GM21528 (cell line): ENCODE measurements at regions not wholly inside any gene's neighbourhood (a gene's known extent, or its start where the extent isn't known, plus 50 kb on each side); places are given as distances from the start of the nearest gene placed in this dataset.

Experiments used
- ATAC-seq: cut with Tn5 transposase; IDR thresholded peaks from one replicate; pipeline ENCODE4 v1.9.1; 2021; ENCODE audit warnings: mild to moderate bottlenecking, moderate library complexity; ENCODE audit not compliant: unreplicated experiment, low FRiP score

DNA sequence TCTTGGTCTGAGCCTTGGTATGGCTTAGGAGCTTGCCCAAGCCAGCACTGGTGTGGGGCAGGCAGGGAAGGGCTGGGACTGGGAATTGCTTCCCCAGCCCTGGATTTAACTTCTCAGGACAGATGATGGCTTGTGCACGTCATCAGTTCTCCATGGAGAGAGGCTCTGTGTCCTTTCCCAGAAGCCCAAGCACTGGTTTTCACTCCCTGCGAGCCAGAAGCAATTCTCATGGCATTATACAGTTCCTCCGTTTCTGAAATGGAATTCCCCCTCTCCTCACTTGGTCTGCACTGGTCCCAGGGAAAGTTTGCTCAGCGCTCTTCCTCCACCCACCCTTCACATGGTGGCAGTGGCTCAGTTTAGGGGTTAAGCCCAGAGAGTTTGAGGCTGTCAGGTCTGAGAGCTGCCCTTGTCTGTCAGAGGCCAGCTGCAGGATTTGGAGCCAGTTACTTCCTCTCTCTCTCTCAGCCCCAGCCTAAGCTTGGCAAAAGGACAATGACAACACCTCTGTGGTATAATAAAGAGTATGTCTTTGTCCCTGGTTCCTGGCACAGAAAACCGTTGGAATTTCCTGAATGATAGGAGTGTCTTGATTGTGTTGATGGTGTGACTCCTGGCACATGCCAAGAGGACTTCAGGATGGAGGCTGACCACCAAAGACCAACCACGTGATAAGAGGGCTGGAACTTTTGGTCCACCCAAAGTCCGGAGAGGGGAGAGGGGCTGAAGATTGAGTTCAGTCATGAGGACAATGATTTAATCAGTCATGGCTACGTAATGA, 219.6 kb upstream of the TNRC6C start:
- no peak for ATAC-seq

DNA sequence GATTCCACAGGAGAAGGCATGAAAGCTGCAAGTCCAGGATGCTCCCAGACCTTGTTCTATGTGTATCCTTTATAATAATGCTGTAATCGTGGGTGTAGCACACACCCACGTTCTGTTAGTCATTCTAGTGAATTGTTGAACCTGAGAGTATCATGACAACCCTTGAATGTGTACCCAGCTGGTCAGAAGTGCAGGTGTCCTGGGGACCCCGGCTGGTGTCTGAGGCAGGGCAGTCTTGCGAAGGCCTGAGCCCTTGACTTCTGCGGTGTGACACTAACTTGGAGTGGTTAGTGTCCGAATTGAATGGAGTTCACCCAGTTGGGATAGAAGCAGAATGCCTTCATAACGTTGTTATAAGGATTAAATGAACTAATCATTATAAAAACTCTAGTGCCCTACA, 218.0 kb upstream of the TNRC6C start:
- ATAC-seq, result no peak

DNA sequence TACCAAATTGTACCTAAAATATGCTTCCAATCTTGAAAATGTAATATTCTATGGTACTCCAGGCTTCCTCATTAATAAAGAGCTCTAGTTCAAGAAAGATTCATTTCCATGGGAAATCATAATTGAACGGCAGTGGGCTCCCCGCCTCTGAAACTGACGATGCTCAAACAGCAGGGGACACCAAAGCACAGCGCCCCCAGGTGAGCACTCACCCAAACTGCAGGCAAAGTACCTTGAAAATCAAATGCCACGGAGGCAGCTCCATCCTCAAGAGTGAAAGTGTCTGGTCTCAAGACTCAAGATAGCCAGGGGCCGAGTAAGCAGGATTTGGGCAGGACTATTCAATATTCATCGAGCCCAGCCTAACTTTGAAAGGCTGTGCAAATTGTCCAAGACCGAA, 217.4 kb upstream of the TNRC6C start:
- no peak for ATAC-seq

DNA sequence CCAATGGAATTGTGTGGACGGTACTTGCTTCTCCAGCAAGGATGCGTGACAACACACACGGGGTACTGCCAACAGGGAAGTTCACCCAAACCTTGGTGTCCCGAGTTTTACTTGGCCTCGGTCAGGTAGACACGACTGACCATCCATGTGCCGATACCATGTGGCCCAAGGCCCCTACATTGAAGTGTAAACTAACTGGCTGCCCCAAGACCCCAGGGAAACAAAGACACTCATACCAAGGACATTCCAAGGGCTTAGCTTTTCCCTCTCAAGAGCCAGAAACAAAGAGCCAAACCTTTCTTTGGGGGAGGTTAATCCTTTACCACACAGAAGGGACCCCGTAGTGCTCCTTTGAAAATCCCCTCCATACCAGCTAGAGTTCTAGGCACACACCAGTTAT, 215.9 kb upstream of the TNRC6C start:
- no peak for ATAC-seq

DNA sequence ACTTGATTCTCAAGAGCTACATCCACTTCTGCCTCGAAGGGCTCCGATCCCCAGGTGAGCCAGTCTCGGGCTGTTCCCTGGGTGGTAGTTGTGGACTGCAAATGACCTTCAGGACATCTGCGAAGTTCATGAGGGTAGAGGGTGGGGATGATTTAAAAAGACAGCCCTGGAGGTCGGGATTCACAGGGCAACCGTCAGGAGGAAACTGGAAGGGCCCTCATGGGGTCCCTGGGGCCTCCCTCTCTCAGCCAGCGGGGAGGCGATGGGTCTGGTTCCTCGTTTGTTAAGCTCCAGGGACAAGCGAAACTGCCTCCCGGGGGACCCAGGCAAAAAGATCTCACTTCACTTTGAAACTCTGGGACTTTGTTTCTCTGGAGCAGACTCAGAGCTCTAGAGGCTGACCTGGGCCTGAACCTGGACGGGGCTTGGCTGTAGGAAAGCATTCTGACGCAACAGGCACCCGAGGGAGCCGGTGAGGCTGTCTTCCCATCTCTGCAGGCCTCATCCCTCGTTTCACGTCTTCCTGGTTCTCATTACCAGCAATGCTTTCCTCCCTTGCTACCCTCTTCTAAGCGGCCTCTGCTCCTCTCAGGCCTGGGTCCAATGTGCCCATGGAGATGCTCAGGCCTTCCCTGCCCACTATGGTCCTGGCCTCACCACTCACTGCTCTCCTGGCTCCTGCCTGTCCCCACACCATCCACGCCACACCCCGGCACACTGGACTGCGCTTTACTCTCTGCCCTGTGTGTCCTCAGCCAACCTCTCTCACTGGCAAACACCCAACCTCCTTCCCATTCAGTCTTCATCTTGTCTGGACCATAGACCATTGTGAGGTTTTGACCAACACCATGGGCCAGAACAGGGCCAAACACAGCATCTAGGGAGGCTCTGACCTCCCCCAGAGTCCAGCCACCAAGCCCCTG, 214.2 kb upstream of the TNRC6C start:
- ATAC-seq, result no peak

DNA sequence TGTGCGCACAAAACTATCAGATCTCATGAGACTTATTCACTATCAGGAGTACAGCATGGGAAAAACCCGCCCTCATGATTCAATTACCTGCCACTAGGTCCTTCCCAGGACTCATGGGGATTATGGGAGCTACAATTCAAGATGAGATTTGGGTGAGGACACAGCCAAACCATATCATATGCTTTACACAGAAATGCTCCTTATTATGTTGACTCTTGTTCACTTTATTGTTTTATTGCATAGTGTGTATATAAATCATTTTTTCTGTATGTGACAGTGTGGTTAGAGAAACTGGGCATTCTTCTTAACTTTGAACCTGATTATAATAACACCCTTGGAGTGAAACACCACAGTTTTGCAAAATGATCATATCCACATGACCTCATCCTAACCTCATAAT, 212.8 kb upstream of the TNRC6C start:
- no peak for ATAC-seq

DNA sequence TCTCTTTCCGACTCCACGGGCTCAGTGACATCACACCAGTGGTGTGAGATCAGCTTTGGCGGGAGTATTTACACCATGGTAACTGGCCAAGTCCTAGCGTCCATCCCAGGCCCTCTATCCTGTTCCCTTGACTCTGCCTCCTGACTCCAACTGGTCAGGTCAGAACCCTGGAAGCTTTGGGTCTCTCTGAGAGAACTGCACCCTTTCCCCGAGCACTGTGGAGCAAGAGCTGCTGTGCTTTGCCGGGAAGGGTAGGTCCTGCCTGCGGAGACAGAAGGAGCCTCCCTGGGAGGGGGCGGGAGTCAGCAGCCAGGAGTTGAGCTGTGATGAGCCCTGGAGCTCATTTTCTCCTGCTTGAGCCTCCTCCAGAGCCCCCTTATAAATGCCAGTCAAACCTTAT, 212.1 kb upstream of the TNRC6C start:
- no peak for ATAC-seq

DNA sequence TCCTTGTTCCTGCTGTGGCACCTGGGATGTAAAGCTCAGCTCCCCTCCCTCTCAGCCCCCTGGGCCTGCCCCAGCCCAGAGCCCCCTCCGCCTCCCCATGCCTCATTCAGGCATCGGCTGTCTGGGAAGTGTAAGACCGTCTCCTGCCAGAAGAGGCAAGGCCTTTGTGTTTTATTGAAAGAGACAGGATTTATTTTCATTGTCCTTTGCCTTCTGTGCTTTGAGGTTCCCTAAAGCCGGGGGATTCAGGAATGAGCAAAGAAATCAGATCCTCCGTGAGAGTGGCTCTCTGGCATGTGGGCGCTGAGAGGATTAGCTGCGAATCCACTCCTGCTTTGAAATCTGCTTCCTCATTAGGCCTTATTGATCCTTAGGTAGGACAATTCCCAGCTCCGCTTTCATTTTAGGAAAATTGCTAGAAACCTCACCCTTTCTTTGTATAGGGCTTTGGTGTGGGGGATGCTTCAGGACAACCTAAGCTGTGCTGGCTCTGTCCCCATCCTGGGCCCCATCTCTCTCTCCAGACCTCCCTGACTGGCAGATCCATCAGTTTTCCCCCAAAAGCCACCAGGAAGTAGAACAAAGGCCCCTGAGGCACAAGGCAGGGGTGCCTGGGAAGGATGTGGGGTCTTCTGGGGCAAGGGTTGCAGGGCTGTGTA, 211.5 kb upstream of the TNRC6C start:
- ATAC-seq, result no peak

DNA sequence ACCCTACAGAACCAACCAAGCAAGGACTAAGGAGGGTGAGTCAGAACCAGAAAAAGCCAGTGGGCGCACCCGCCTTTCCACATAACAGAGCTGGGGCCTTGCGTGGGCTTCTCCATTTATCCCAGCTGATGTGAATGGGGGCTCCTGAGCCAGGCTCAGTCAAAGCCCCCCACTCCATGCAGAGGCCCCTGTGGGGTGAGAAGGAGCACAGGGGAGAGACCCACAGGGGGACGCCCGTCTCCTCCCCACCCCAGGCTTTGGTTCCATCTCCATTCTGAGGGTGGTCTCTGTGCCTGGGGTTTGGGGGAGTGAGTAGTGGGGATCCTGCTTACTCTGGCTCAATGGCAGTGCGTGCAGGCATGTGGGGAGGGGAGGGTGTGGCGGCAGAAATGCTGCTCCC, 210.1 kb upstream of the TNRC6C start:
- no peak for ATAC-seq

DNA sequence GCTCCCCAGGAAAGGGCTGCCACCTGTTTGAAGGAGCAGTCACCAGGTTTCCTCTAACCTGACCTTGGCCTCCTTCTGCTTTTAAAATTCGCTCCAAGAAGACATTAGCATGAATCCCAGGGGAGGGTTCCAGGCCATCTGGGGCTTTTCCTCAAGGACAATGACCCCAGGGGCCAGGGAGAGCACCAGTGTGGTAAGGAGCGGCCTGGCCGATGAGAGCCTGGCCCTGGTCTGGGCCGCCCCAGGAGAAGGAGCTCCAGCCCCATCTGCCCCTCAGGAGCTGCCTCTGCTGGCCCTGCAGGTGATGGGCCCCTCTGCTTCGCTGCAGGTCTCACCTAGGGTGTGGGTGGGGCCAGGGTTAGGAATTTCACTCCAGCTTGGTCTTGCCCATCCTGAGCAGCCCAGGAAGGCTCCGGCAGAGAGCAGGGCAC, 209.2 kb upstream of the TNRC6C start:
- no peak for ATAC-seq

DNA sequence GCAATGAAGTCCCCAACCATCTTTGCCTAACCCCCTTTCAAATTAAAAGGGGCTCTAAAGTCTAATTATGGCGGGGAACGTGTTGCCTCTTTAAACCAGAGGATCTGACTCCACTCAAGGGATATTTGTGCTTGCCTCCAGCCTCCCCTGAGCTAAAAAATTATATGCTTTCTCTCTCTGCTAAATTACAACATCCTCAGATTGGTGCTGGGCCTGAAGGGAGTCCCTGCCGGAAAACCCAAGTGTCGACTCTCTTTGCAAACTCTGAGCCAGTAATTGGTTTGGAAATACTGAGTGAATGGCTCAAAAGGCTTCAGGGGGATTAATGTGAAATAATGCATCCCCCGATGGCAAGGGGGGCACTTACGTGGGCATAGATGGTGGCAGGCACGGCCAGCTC, 208.5 kb upstream of the TNRC6C start:
- no peak for ATAC-seq

DNA sequence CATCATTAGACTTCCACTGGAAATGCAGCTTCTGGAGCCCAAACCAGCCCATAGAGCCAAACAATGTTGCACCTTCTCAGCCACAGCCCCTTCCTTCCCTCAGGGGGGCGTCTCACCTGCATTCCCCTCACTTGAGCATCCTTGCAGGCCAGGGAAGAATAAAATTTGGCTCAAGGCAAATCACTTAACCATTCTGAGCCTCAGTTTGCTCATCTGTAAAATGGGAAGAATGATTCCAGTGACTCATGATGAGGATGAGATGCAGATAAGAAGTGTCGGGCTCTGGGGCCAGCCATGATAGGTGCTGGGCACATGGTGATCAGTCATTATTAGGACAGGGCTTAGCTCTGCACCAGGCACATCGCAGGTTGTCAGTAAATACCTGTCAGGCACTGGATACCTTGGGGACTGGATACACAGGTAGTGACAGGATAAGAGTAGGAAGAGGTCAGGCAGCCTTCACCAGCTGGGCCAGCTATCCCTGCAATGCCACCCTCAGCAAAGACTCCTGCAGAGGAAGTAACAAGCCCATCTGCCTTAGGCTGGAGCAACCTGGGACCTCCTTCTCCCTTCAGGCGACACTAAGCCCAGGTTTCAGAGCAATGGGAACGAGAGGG, 208.0 kb upstream of the TNRC6C start:
- ATAC-seq, result no peak

DNA sequence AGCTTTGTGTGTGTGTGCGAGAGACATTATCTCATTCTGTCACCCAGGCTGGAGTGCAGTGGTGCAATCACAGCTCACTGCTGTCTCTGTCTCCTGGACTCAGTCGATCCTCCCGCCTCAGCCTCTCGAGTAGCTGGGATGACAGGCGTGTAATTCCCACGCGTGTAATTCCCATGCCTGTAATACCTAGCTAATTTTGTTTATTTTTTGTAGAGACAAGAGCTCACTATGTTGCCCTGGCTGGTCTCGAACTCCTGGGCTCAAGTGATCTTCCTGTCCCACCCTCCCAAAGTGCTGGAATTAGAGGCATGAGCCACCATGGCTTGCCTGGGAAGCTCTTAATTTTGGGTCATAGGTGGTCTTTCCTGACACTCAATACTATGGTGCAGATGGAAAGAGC, 205.3 kb upstream of the TNRC6C start:
- ATAC-seq, result no peak

DNA sequence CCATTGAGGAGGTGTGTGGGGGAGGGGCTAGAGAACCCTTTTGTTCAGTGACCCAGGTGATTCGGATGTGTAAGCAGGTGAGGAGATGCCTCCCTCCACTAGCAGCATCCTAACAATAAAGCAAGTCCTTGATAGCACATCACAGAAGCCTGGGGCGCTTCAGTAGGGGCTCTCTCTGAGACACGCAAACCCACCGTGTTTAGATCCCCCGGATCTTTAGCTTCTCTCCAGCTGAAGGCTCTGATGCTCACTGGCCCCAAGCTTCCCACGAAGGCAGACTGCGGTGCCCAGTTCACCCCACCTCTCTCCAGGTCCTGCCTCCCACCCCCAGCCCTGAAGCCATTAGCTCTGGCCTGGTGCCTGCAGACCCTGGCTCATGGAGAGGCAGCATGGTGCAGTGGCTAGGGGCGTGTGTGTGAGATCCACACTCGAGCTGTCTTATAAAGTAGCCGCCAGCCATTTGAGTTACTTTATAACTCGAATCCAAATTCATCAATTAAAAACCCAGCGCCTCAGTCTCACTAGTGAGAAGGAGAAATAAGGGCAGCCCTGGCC, 204.7 kb upstream of the TNRC6C start:
- no peak for ATAC-seq

DNA sequence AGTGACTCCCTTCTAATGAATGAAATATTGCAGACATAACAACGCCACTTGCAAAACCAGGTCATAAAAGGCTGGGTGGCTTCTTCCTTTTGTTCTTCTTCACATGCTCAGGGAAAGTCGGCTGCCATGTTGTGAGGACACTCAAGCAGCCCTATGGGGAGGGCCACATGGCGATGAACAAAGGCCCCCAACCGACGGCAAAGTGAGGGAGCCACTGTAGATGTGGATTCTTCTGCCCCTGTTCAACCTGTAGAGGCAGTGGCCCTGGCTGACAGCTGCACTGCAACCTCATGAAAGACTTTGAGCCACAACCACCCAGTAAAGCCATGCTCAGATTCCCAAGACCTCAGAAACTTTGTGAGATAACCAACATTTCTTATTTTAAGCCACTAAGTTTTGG, 203.5 kb upstream of the TNRC6C start:
- no peak for ATAC-seq

DNA sequence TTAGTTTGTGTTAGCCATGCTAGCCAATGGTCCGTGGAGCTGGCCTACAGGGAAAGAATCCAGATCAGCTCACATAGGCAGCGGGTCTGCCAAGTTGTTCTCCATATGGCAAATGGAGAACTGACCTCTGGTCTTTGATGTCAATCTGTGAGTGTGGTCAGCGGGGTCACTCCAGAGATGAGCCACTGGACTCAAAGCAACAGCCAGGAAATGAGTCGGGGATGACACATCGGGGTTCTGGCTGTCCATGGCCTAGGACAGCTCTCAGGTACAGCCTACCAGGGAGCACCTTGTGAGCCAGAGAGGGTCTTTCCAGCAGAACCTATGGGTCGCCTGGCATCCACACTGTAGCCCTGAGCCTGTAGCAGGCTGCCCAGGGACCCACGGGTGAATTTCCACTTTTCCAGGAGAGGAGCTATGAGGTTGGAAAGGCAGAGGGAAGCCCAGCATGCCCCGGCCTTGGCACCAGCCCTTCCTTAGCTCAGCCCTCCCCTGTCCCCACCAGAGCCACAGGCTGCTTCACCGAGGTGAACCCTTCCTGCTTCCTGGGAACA, 203.0 kb upstream of the TNRC6C start:
- no peak for ATAC-seq

DNA sequence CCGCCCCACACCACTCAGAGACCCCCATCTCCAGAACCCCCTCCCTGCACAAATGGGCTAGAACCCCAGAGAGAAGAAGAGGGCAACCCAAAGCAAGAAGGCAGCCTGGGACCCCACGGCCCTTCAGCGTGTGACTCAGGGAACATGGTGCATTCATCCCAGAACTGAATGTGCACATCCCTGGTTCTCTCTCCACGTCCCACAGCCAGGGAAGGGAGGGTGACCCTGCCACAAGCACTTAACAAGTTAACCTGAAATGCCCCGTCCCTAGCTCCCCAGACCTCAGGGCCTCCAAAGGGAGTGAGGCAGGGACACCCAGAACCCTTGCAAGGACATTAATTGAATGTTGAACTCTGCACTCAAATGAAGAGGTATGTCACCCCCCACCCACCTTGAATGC, 202.5 kb upstream of the TNRC6C start:
- ATAC-seq, result no peak

DNA sequence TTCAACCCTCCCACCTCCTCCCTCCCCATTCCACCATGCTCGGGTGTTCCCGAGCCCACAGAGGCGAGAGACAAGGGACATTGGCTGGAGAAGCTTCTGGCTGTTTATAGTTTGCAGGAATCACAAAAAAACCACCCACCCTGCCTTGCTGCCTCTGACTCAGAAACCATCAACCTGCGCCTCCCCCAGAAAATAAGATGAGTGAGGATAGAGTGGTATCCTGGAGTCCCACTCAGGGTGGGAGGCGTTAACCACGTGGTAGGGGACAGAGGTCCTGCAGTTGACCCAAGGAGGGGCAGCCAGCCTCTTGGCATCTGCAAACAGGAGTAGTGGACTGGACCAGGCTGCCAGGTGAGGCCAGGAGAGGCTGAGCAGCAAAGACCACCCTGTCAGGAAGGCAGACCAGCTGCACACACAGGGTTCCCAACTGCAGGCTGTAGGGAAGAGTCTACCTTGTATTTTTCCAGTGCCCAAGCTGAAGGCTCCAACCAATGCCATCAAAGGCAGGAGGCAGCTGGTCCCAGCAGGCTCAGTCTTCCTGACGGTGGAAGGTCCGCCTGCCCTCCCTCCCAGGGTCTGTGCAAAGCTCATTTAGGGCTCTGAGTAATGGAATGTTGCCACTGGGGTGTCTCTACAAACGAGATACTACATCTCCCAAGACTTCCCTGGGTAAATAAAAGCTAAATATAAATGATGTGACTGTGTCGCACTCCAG, 201.5 kb upstream of the TNRC6C start:
- no peak for ATAC-seq

DNA sequence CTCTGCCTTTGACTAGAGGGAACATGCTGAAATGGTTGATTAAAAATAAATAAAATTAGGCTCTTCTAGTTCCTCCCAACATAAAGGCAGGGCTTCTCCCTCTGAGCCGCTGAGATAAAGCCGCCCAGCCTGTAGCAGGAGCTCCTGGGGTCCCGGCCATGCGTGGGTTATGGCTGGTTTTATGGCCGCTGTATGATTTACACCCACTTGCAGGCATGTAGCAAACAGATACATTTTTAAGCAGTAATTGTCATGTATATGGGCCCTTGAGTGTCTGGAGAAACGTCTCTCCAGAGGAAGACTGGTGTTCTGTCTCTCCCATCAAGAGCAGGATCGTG, 201.0 kb upstream of the TNRC6C start:
- no peak for ATAC-seq

DNA sequence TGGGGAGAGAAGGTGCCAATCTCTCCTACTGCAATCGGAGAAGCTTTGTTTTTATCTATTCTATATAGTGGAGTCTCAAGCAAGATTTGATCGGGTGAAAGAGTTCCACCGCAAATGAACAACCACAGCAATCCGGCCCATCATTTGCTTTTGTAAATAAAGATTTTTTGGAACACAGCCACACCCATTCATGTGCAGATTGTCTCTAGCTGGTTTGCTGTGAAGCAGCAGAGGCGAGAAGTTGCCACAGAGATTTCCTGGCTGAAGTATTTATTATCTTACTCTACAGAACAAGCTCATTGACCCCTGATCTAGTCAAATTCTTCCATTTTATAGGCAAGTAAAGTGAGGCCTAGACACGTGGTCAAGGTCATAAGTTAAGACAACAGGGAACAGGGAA, 195.5 kb upstream of the TNRC6C start:
- ATAC-seq, result no peak
